Heart left ventricle (tissue), 13 donors: ENCODE measurements at regions not wholly inside any gene's neighbourhood (a gene's known extent, or its start where the extent isn't known, plus 50 kb on each side); places are given as distances from the start of the nearest gene placed in this dataset.

Source experiments
- POLR2A ChIP-seq, 2 donors: fragments of 450-650 bp; IDR thresholded peaks; one replicate each; pipeline ENCODE4 v1.6.1; 2017; ENCODE audit warnings: antibody characterized with exemption in 2 of 2, mild to moderate bottlenecking in 2 of 2, moderate library complexity in 2 of 2
- TF ChIP-seq, protein P1 (sequence below), 12 donors: fragments of 200-600 bp; sonication (generic) in 4 of 12; IDR thresholded peaks; one replicate each; pipeline versions ENCODE4 v1.5.0 to v1.8.0; 2018 to 2022; ENCODE audit warnings: antibody characterized with exemption in 12 of 12, mild to moderate bottlenecking in 5 of 12
- donor health status: ischemic (EF 13 %, LVEDD 7.1; RV severe dilation, severe dysfunction).
- donor health status: DM: no; HTN: yes; CAD: no.
- donor health status: DM: no; HTN: no; CAD: no.
- donor health status: ischemic (EF 25% LVEDD 6.9; RV normal size, moderate dysfunction).
- donor health status: ischemic (EF 25% LVEDD 5.7; RV mildly dilated, moderate dysfunction).
- donor health status: ischemic (EF 35%, LVEDD 5.7; RV mildly dilated, moderate dysfunction).
- donor health status: nonischemic (EF 11% LVEDD 7.7; RV severe dilation, severe dysfunction).
- donor health status: DM: yes; HTN: yes; CAD: no.
- donor health status: PGD.
- donor health status: ischemic (EF 29% LVEDD 5.4; RV normal size, mild dysfunction).
- donor health status: nonischemic (EF 23%, LVEDD 6.1; RV moderate dilation, normal function).

DNA sequence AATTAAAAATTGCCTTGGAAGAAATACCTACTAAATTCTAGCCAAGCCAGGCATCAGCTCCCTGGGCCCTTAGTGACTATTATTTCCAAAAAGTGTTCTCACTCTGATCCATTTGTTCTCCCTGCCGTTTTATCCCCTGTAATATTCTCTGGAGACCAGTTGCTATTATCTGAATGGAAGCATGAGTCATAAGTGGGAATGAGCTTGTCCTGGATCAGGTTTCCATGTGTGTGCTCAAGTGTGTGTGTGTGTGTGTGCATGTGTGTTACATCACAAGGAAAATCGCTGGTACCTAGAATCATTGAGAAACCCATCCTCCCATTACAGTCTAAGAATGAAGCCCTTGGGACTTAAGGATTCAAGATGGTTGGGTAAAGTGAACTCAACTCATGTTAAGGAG is 130.3 kb upstream of the CXCR4 start:
- TF ChIP-seq, protein P1, sequence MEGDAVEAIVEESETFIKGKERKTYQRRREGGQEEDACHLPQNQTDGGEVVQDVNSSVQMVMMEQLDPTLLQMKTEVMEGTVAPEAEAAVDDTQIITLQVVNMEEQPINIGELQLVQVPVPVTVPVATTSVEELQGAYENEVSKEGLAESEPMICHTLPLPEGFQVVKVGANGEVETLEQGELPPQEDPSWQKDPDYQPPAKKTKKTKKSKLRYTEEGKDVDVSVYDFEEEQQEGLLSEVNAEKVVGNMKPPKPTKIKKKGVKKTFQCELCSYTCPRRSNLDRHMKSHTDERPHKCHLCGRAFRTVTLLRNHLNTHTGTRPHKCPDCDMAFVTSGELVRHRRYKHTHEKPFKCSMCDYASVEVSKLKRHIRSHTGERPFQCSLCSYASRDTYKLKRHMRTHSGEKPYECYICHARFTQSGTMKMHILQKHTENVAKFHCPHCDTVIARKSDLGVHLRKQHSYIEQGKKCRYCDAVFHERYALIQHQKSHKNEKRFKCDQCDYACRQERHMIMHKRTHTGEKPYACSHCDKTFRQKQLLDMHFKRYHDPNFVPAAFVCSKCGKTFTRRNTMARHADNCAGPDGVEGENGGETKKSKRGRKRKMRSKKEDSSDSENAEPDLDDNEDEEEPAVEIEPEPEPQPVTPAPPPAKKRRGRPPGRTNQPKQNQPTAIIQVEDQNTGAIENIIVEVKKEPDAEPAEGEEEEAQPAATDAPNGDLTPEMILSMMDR (IDR thresholded peaks at IDR 0.05) = no peak
- no peak for TF ChIP-seq POLR2A (IDR thresholded peaks at IDR 0.05)
